ENCODE measurements at regions not wholly inside any gene's neighbourhood (a gene's known extent, or its start where the extent isn't known, plus 50 kb on each side); places are given as distances from the start of the nearest gene placed in this dataset.

DNA sequence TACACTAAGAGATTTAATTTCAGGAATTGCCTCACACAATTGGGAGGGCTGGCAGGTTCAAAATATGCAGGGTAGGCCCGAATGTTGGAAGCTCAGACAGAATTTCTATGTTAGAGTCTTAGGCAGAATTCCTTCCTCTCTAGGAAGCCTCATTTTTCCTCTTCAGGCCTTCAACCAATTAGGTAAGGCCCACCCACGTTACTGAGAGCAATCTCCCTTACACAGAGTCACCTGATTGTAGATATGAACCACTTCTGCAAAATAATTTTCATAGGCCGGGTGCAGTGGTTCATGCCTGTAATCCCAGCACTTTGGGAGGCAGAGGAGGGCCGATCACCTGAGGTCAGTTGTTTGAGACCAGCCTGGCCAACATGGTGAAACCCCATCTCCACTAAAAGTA, 50.2 kb upstream of the HIVEP1 start:
- no peak overlapping the region for H3K27ac Mint-ChIP-seq
- H3K4me1 Mint-ChIP-seq (ENCODE audit: unreplicated experiment), result no peaks in the 10 kb centered on the region
- no peaks in the 10 kb centered on the region for H3K36me3 Mint-ChIP-seq
- peaks cover 4% of the 10 kb centered on the region for H3K9me3 Mint-ChIP-seq
- H3K27me3 Mint-ChIP-seq, result no peaks in the 10 kb centered on the region
- no peak overlapping the region for H3K4me3 Mint-ChIP-seq
- TF ChIP-seq, protein P1, sequence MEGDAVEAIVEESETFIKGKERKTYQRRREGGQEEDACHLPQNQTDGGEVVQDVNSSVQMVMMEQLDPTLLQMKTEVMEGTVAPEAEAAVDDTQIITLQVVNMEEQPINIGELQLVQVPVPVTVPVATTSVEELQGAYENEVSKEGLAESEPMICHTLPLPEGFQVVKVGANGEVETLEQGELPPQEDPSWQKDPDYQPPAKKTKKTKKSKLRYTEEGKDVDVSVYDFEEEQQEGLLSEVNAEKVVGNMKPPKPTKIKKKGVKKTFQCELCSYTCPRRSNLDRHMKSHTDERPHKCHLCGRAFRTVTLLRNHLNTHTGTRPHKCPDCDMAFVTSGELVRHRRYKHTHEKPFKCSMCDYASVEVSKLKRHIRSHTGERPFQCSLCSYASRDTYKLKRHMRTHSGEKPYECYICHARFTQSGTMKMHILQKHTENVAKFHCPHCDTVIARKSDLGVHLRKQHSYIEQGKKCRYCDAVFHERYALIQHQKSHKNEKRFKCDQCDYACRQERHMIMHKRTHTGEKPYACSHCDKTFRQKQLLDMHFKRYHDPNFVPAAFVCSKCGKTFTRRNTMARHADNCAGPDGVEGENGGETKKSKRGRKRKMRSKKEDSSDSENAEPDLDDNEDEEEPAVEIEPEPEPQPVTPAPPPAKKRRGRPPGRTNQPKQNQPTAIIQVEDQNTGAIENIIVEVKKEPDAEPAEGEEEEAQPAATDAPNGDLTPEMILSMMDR (conservative IDR thresholded peaks at IDR 0.05), result no peak
- DNase-seq (ENCODE audit: extremely low spot score, unreplicated experiment), result no peak

DNA sequence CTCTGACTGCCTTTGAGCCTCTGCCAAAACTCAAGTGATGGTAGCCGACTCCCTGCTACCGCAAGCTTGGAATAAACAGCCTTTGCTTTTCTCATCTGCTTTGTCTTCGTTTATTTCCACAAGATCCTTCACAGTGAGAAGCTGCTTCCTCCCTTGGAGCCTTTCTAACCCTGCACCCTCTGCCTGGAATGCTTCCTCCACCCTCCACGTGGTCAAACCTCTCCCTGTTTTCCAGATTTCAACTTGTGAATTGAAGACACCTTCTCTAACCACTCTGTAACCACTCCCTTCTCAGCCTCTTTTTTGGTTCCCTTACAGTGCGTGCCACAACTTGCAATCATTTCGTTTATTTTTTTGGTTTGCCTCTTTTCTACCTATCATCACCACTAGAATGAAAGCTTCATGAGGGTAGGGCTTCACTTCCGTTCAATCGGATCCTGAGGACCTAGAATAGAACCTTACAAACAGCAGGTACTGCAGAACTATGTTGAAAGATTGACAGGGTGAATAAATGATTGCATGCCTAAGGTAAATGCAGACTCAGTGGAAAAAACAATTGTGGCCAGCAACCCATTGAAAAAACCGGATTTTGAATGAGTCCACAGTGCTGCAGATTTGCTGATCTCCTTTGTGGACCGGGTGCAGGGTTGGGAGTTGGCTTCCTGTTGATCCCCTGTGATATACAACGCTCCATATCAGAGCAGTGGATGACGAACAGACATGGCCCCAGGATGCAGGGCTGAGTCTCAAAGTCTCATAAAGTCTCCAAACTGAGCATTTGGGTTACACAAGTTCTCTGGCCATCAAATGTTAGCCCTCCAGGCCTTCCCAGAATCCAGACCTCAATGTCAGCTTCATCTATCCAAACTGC, 51.0 kb upstream of the HIVEP1 start:
- Mint-ChIP-seq H3K27me3 (no peaks in the 10 kb centered on the region), H3K4me3 (no peak overlapping the region), H3K36me3 (no peaks in the 10 kb centered on the region), H3K27ac (no peak overlapping the region), H3K4me1 (ENCODE audit: unreplicated experiment) (no peaks in the 10 kb centered on the region), H3K9me3 (peaks cover 4% of the 10 kb centered on the region)
- no peak for DNase-seq (ENCODE audit: extremely low spot score, unreplicated experiment)
- TF ChIP-seq, protein P1 (conservative IDR thresholded peaks at IDR 0.05), result no peak

DNA sequence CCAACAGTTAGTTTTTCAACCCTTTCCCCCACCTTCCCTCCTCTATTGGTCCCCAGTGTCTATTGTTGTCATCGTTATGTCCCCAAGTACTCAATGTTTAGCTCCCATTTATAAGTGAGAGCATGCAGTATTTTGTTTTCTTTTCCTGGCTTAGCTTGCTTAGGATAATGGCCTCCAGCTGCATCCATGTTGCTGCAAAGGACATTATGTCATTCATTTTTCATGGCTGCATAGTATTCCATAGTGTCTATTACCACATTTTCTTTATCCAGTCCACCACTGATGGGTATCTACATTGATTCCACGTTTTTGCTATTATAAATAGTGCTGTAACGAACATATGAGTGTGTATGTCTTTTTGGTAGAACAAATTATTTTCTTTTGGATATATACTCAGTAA, 55.3 kb upstream of the HIVEP1 start:
- no peaks in the 10 kb centered on the region for H3K9me3 Mint-ChIP-seq
- H3K27me3 Mint-ChIP-seq, result no peaks in the 10 kb centered on the region
- peaks cover 5% of the 10 kb centered on the region for H3K4me1 Mint-ChIP-seq (ENCODE audit: unreplicated experiment)
- TF ChIP-seq, protein P1 (conservative IDR thresholded peaks at IDR 0.05), result no peak
- no peak overlapping the region for H3K27ac Mint-ChIP-seq
- H3K4me3 Mint-ChIP-seq, result no peak overlapping the region
- no peak for DNase-seq (ENCODE audit: extremely low spot score, unreplicated experiment)
- no peaks in the 10 kb centered on the region for H3K36me3 Mint-ChIP-seq

DNA sequence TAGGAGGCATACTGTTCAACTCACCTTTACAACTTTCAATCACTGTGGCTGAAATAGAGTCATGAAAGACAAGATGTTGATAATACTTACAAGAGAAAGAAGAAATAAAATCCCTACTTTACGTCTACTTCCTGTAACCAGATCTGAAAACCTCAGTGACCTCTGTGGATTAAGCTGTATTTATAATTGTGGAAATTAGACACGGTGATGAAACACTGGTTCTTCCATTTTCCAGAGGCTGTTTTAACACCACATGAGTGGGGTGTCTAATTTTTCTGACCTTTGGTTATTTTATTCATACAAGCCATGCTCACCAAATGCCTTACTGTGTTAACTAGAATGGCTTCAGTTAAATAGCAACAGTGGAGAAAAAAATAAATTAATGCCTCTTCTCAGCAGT, 58.5 kb upstream of the HIVEP1 start:
- H3K4me3 Mint-ChIP-seq, result no peak overlapping the region
- TF ChIP-seq, protein P1 (conservative IDR thresholded peaks at IDR 0.05), result no peak
- H3K27ac Mint-ChIP-seq, result no peak overlapping the region
- H3K36me3 Mint-ChIP-seq, result no peaks in the 10 kb centered on the region
- H3K4me1 Mint-ChIP-seq (ENCODE audit: unreplicated experiment), result peaks cover 5% of the 10 kb centered on the region
- H3K9me3 Mint-ChIP-seq, result no peaks in the 10 kb centered on the region
- H3K27me3 Mint-ChIP-seq, result no peaks in the 10 kb centered on the region
- no peak for DNase-seq (ENCODE audit: extremely low spot score, unreplicated experiment)

DNA sequence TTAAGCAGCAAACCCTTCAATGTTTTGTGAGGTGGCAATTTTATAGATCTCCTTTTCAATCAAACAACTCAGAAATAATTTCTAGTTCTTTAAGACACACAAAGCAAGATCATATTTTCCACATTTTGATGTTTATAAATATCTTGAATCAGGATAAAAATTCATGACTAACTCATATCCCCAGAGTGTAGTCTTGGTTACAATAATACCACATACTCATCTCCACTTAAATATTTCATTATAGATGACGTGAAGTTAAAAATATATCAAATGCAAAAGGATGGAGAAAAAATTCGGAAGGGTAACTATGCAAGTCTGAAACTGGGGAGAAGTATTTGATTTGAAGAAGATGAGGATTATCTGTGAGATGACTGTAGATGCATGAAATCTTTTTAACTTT, 59.8 kb upstream of the HIVEP1 start:
- no peaks in the 10 kb centered on the region for H3K9me3 Mint-ChIP-seq
- no peaks in the 10 kb centered on the region for H3K27me3 Mint-ChIP-seq
- no peak for DNase-seq (ENCODE audit: extremely low spot score, unreplicated experiment)
- TF ChIP-seq, protein P1 (conservative IDR thresholded peaks at IDR 0.05), result no peak
- peaks cover 5% of the 10 kb centered on the region for H3K4me1 Mint-ChIP-seq (ENCODE audit: unreplicated experiment)
- no peak overlapping the region for H3K27ac Mint-ChIP-seq
- H3K4me3 Mint-ChIP-seq, result no peak overlapping the region
- no peaks in the 10 kb centered on the region for H3K36me3 Mint-ChIP-seq
